HFF-Myc (cell line): ENCODE measurements at regions not wholly inside any gene's neighbourhood (a gene's known extent, or its start where the extent isn't known, plus 50 kb on each side); places are given as distances from the start of the nearest gene placed in this dataset.

ENCODE experiments used
- DNase-seq: peaks from one replicate; pipeline ENCODE4 v3.0.0-alpha.2; 2011; ENCODE audit warnings: low read depth; ENCODE audit errors: extremely low read depth
- H3K4me3 ChIP-seq: replicated peaks from 2 replicates; pipeline ENCODE4 v1.5.1; 2011; ENCODE audit warnings: low read depth, mild to moderate bottlenecking, control low read depth, low read length
- CTCF ChIP-seq: IDR thresholded peaks from 2 replicates; pipeline ENCODE4 v1.5.1; 2012; ENCODE audit warnings: mild to moderate bottlenecking, low read depth, low read length, control low read depth; ENCODE audit errors: missing control alignments

GRCh38 chr2:138391946-138392345, 109.6 kb upstream of the SPOPL start:
- no peak for TF ChIP-seq CTCF
- no peak overlapping the region for H3K4me3 ChIP-seq
- DNase-seq, result no peak

DNA sequence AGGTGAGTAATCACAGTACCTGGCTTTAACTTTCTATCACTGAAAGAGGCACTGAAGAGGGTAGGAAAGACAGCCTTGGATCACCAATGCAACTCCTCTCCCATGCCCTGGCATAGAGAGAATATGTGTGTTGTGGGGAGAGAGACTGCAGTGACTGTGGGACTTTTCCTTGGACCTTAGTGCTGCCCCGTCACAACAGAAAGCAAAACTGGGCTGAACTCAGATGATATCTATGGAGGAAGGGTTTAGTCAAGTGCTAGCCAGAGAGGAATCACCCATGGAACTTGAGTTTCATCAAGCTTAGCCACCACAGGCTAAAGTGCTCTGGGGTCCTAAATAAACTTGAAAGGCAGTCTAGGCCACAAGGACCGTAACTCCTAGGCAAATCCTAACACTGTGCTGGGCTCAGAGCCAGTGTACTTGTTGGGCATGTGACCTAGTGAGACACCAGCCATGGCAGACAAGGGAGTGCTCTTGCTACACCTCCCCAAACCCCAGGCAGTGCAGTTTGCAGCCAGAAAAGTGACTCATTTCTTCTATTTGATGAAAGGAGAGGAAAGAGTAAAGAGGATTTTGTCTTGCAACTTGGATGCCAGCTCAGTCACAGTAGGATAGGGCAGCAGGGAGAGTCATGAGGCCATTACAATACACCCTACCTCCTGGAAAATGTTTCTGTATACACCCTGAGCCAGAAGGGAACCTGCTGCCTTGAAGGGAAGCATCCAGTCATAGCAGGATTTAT, 105.8 kb upstream of the SPOPL start:
- TF ChIP-seq CTCF, result no peak
- no peak for DNase-seq
- H3K4me3 ChIP-seq, result no peak overlapping the region

DNA sequence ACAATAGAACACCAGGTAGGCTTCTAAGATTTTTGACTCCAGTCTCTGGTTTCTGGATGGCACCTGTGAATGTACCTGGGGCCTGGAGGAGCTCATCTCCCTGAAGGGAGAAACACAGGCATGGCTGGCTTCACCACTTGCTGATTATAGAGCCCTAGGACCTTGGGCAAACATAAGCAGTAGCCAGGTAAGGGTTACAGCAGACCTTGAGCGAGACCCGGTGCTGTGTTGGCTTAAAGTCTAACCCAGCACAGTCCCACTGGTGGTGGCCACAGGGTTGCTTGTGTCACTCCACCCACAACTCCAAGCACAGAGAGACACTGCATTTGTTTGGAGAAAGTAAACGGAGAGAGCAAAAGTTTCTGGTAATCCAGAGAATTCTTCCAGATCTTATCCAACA, 104.7 kb upstream of the SPOPL start:
- no peak for TF ChIP-seq CTCF
- DNase-seq, result no peak

GRCh38 chr2:138403431-138403927, 98.1 kb upstream of the SPOPL start:
- DNase-seq, result no peak
- TF ChIP-seq CTCF, result no peak
- no peak overlapping the region for H3K4me3 ChIP-seq

More for the DNA sequence above, 104.7 kb upstream of the SPOPL start:
- H3K4me3 ChIP-seq, result no peak overlapping the region

- no peak for DNase-seq
- no peak for TF ChIP-seq CTCF
- H3K4me3 ChIP-seq, result no peak overlapping the region
These were observed 87.6 kb upstream of the SPOPL start for GRCh38 chr2:138414014-138414413.

DNA sequence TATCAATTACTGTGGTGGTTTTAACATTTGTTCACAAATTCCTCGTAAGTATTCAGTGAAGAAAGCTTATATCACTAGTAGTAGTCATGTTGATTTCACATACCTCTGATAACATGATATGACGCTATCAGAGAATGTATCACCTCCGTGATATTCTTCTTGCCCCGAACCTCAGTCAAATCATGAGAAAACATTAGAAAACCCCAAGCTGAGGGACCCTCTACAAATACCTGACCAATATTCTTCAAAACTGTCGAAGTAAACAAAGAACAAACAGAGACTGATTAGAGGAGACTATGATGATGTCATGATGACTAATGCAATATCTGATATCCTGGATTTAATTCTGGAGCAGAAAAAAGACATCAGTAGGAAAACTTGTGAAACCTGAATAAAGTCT, 85.6 kb upstream of the SPOPL start:
- TF ChIP-seq CTCF, result no peak
- H3K4me3 ChIP-seq, result no peak overlapping the region
- DNase-seq, result no peak

DNA sequence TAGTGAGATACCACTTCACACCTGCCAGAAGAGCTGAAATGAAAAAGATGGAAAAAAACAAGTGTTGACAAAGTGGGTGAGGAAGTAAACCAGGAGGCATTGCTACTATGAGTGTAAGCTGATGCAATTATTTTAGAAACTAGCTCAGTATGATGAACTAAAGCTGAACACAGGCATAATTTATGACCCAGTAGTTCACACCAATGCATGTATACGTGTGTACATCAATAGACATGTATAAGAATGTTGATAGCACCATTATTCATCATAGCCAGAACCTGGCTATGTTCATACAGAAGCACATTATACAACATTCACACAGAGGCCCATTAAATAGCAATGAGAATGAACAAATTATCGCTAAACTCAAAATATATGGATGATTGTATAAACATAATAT, 83.1 kb upstream of the SPOPL start:
- TF ChIP-seq CTCF, result no peak
- no peak for DNase-seq
- H3K4me3 ChIP-seq, result no peak overlapping the region
